GM23338 (cell line): ENCODE measurements at regions not wholly inside any gene's neighbourhood (a gene's known extent, or its start where the extent isn't known, plus 50 kb on each side); places are given as distances from the start of the nearest gene placed in this dataset.

ENCODE experiments used
- ATAC-seq: fragments of 200-7000 bp; cut with Tn5 transposase; 3 replicates; pipeline ENCODE4 v1.9.1; 2020
- DNase-seq: peaks from one replicate; pipeline ENCODE4 v3.0.0-alpha.2; 2015; ENCODE audit warnings: low spot score
- H2AFZ ChIP-seq: fragments of 200-600 bp; sonication (generic); 2 replicates; pipeline ENCODE4 v1.8.0; 2016; ENCODE audit warnings: antibody characterized with exemption, mild to moderate bottlenecking, moderate library complexity
- H3F3A ChIP-seq: fragments of 200-600 bp; sonication (generic); replicated peaks from 2 replicates; pipeline ENCODE4 v1.8.0; 2017; ENCODE audit warnings: antibody characterized with exemption, mixed run types, low read depth
- H3K27ac ChIP-seq: fragments of 200-600 bp; sonication (generic); 2 replicates; pipeline ENCODE4 v1.6.1; 2016; ENCODE audit warnings: low read depth
- H3K27me3 ChIP-seq: fragments of 200-600 bp; sonication (generic); 2 replicates; pipeline ENCODE4 v1.8.0; 2016; ENCODE audit warnings: mild to moderate bottlenecking, mixed run types, moderate library complexity; ENCODE audit not compliant: insufficient read depth
- H3K36me3 ChIP-seq: fragments of 200-600 bp; sonication (generic); 2 replicates; pipeline ENCODE4 v1.8.0; 2016; ENCODE audit warnings: mild to moderate bottlenecking; ENCODE audit not compliant: insufficient read depth
- H3K4me1 ChIP-seq: fragments of 200-600 bp; sonication (generic); 2 replicates; pipeline ENCODE4 v1.8.0; 2016; ENCODE audit warnings: mild to moderate bottlenecking, moderate library complexity; ENCODE audit not compliant: insufficient read depth
- H3K4me2 ChIP-seq: fragments of 200-600 bp; sonication (generic); 2 replicates; pipeline ENCODE4 v1.7.1; 2017; ENCODE audit warnings: mixed run types
- H3K4me3 ChIP-seq: fragments of 200-600 bp; sonication (generic); 2 replicates; pipeline ENCODE4 v1.6.1; 2016; ENCODE audit warnings: mixed run types
- H3K79me2 ChIP-seq: fragments of 200-600 bp; sonication (generic); replicated peaks from 2 replicates; pipeline ENCODE4 v1.8.0; 2017; ENCODE audit warnings: mild to moderate bottlenecking; ENCODE audit not compliant: insufficient read depth
- H3K9me2 ChIP-seq: fragments of 200-600 bp; sonication (generic); 2 replicates; pipeline ENCODE4 v1.8.0; 2017; ENCODE audit not compliant: insufficient read depth
- H4K20me1 ChIP-seq: fragments of 200-600 bp; sonication (generic); replicated peaks from 2 replicates; pipeline ENCODE4 v1.8.0; 2017; ENCODE audit warnings: mild to moderate bottlenecking; ENCODE audit not compliant: insufficient read depth
- H3K27ac Mint-ChIP-seq: 2 replicates; pipeline ENCODE4 v1.8.0; 2020; ENCODE audit warnings: inconsistent platforms, mild to moderate bottlenecking, moderate library complexity, mixed read lengths
- H3K27me3 Mint-ChIP-seq: 3 replicates; pipeline ENCODE4 v1.8.0; 2022; ENCODE audit warnings: low read depth, mild to moderate bottlenecking, moderate library complexity, mixed read lengths, inconsistent platforms; ENCODE audit not compliant: insufficient read depth, poor library complexity
- H3K36me3 Mint-ChIP-seq: 3 replicates; pipeline ENCODE4 v1.8.0; 2021; ENCODE audit warnings: low read depth, mild to moderate bottlenecking, inconsistent platforms, moderate library complexity, mixed read lengths
- H3K4me1 Mint-ChIP-seq: 3 replicates; pipeline ENCODE4 v1.8.0; 2020; ENCODE audit warnings: mild to moderate bottlenecking, inconsistent platforms, mixed read lengths
- H3K4me3 Mint-ChIP-seq: 3 replicates; pipeline ENCODE4 v1.8.0; 2021; ENCODE audit warnings: moderate library complexity, mild to moderate bottlenecking, inconsistent platforms, mixed read lengths
- H3K9me3 Mint-ChIP-seq: 3 replicates; pipeline ENCODE4 v1.8.0; 2020; ENCODE audit warnings: moderate library complexity, mild to moderate bottlenecking, inconsistent platforms, mixed read lengths
- CREB1 ChIP-seq: fragments of 250-450 bp; sonication (Bioruptor Pico); IDR thresholded peaks from 2 replicates; pipeline ENCODE4 v1.5.0; 2020; ENCODE audit warnings: low read depth, mild to moderate bottlenecking, moderate library complexity
- CTCF ChIP-seq, 2 experiments: fragments of 200-600 bp in 1 of 2; sonication (generic) in 1 of 2; conservative IDR thresholded peaks; 2 replicates each; pipeline versions ENCODE4 v1.5.1 to v1.6.1; 2016 to 2017; ENCODE audit warnings: antibody characterized with exemption in 2 of 2, low read depth in 2 of 2, mild to moderate bottlenecking in 2 of 2, moderate library complexity in 1 of 2
- ETS1 ChIP-seq: IDR thresholded peaks from 2 replicates; pipeline ENCODE4 v1.6.1; 2016; ENCODE audit warnings: antibody characterized with exemption
- EZH2 ChIP-seq: fragments of 200-600 bp; sonication (generic); IDR thresholded peaks from one replicate; pipeline ENCODE4 v1.8.0; 2017; ENCODE audit warnings: antibody characterized with exemption, mild to moderate bottlenecking, low read depth; ENCODE audit not compliant: unreplicated experiment
- EZH2phosphoT487 ChIP-seq: fragments of 200-600 bp; sonication (generic); IDR thresholded peaks from one replicate; pipeline ENCODE4 v1.8.1; 2018; ENCODE audit warnings: antibody characterized with exemption; ENCODE audit not compliant: unreplicated experiment
- JUNB ChIP-seq: IDR thresholded peaks from one replicate; pipeline ENCODE4 v1.6.1; 2016; ENCODE audit warnings: antibody characterized with exemption; ENCODE audit not compliant: unreplicated experiment
- NANOG ChIP-seq: IDR thresholded peaks from 2 replicates; pipeline ENCODE4 v1.6.1; 2016; ENCODE audit warnings: antibody characterized with exemption, borderline replicate concordance
- POLR2AphosphoS5 ChIP-seq: IDR thresholded peaks from 2 replicates; pipeline ENCODE4 v1.6.1; 2016; ENCODE audit warnings: antibody characterized with exemption, low read depth
- REST ChIP-seq: IDR thresholded peaks from one replicate; pipeline ENCODE4 v1.6.1; 2018; ENCODE audit warnings: antibody characterized with exemption; ENCODE audit not compliant: unreplicated experiment
- STAT1 ChIP-seq: IDR thresholded peaks from one replicate; pipeline ENCODE4 v1.6.1; 2016; ENCODE audit warnings: antibody characterized with exemption; ENCODE audit not compliant: unreplicated experiment
- ZNF114 ChIP-seq: fragments of 250-450 bp; sonication (Bioruptor Pico); IDR thresholded peaks from 2 replicates; pipeline ENCODE4 v1.5.0; 2020; ENCODE audit warnings: mild to moderate bottlenecking, moderate library complexity
- ZNF331 ChIP-seq: fragments of 250-450 bp; sonication (Bioruptor Pico); IDR thresholded peaks from 2 replicates; pipeline ENCODE4 v1.5.0; 2020; ENCODE audit warnings: low read depth, mild to moderate bottlenecking, moderate library complexity
- ZNF462 ChIP-seq: fragments of 250-450 bp; sonication (Bioruptor Pico); IDR thresholded peaks from 2 replicates; pipeline ENCODE4 v1.5.0; 2020; ENCODE audit warnings: mild to moderate bottlenecking, moderate library complexity

GRCh38 chrX:121558886-121559285 is 511.5 kb downstream of the GLUD2 start:
- no peaks in the 10 kb centered on the region for H3K9me2 ChIP-seq
- Mint-ChIP-seq H3K27ac (no peak overlapping the region), H3K4me1 (peaks cover 6% of the 10 kb centered on the region; the same call in 2 of the 3 replicates), H3K27me3 (no peaks in the 10 kb centered on the region), H3K36me3 (no peaks in the 10 kb centered on the region), H3K9me3 (no peaks in the 10 kb centered on the region), H3K4me3 (no peak overlapping the region)
- no peaks in the 10 kb centered on the region for H3K79me2 ChIP-seq
- no peak overlapping the region for H3K4me2 ChIP-seq
- TF ChIP-seq JUNB (no peak), CREB1 (CRISPR knock-in tag) (no peak), POLR2AphosphoS5 (no peak), EZH2 (no peak), REST (no peak), EZH2phosphoT487 (no peak), ETS1 (no peak), ZNF114 (no peak), CTCF (conservative IDR thresholded peaks at IDR 0.05; ENCODE audit: low read depth in 2 of 2) (no peak), NANOG (no peak), STAT1 (no peak), ZNF331 (no peak), ZNF462 (CRISPR knock-in tag) (no peak)
- ATAC-seq (no peak), DNase-seq (no peak)
- no peaks in the 10 kb centered on the region for H3K27me3 ChIP-seq
- H2AFZ ChIP-seq, result no peak overlapping the region
- no peak overlapping the region for H3K4me3 ChIP-seq
- H3K36me3 ChIP-seq, result no peaks in the 10 kb centered on the region
- H3F3A ChIP-seq, result no peaks in the 10 kb centered on the region
- no peak overlapping the region for H3K27ac ChIP-seq
- H3K4me1 ChIP-seq, result no peaks in the 10 kb centered on the region
- no peaks in the 10 kb centered on the region for H4K20me1 ChIP-seq
